ENCODE measurements at regions not wholly inside any gene's neighbourhood (a gene's known extent, or its start where the extent isn't known, plus 50 kb on each side); places are given as distances from the start of the nearest gene placed in this dataset.

- H3K36me3 ChIP-seq = no peaks in the 10 kb centered on the region
- TF ChIP-seq CTCF (IDR thresholded peaks at IDR 0.05) (no peak), EP300 (IDR thresholded peaks at IDR 0.05) (no peak), POLR2A (IDR thresholded peaks at IDR 0.05) (no peak)
- WGBS, 3 donors = 12 to 25% (median 13%) methylated on average over 10 of the region's 10 CpGs
- no peaks in the 10 kb centered on the region for H3K4me1 ChIP-seq (ENCODE audit: insufficient read depth)
- no peaks in the 10 kb centered on the region for H3K27me3 ChIP-seq
- intact Hi-C loops (cut with DNase I) = no loop called here
- no peak for DNase-seq
- no peak overlapping the region for H3K4me3 ChIP-seq
- H3K9me3 ChIP-seq = no peaks in the 10 kb centered on the region
- no peak overlapping the region for H3K27ac ChIP-seq
Observed at GRCh38 chr1:29584776-29585175, 348.5 kb downstream of the PTPRU start.

- no peak for TF ChIP-seq CTCF (IDR thresholded peaks at IDR 0.05)
- no peak for TF ChIP-seq EP300 (IDR thresholded peaks at IDR 0.05)
- TF ChIP-seq POLR2A (IDR thresholded peaks at IDR 0.05) = no peak
- WGBS, 3 donors = 44 to 69% (median 44%) methylated on average over 3 of the region's 3 CpGs
- Histone ChIP-seq H3K36me3 (no peaks in the 10 kb centered on the region), H3K4me1 (ENCODE audit: insufficient read depth) (no peaks in the 10 kb centered on the region), H3K27ac (no peak overlapping the region), H3K4me3 (no peak overlapping the region), H3K9me3 (no peaks in the 10 kb centered on the region), H3K27me3 (no peaks in the 10 kb centered on the region)
- intact Hi-C loops (cut with DNase I) = no loop called here
- no peak for DNase-seq
Observed at GRCh38 chr1:29584362-29584761, 348.0 kb downstream of the PTPRU start.

GRCh38 chr1:29583727-29584126 lies 347.4 kb downstream of the PTPRU start:
- H3K9me3 ChIP-seq = no peaks in the 10 kb centered on the region
- H3K4me3 ChIP-seq = no peak overlapping the region
- no peak for DNase-seq
- intact Hi-C loops (cut with DNase I) = no loop called here
- H3K27me3 ChIP-seq = no peaks in the 10 kb centered on the region
- H3K27ac ChIP-seq = no peak overlapping the region
- H3K36me3 ChIP-seq = no peaks in the 10 kb centered on the region
- no peak for TF ChIP-seq EP300 (IDR thresholded peaks at IDR 0.05)
- TF ChIP-seq CTCF (IDR thresholded peaks at IDR 0.05) = no peak
- TF ChIP-seq POLR2A (IDR thresholded peaks at IDR 0.05) = no peak
- 78 to 87% (median 84%) methylated on average over 5 of the region's 5 CpGs for WGBS, 3 donors
- H3K4me1 ChIP-seq (ENCODE audit: insufficient read depth) = no peaks in the 10 kb centered on the region

GRCh38 chr1:29581256-29581655 lies 344.9 kb downstream of the PTPRU start:
- no peak overlapping the region for H3K4me3 ChIP-seq
- WGBS, 3 donors = 48 to 57% (median 49%) methylated on average over 4 of the region's 4 CpGs
- TF ChIP-seq POLR2A (IDR thresholded peaks at IDR 0.05) = no peak
- TF ChIP-seq EP300 (IDR thresholded peaks at IDR 0.05) = no peak
- no peak for TF ChIP-seq CTCF (IDR thresholded peaks at IDR 0.05)
- no peak overlapping the region for H3K27ac ChIP-seq
- no peak for DNase-seq
- no peaks in the 10 kb centered on the region for H3K27me3 ChIP-seq
- no peaks in the 10 kb centered on the region for H3K9me3 ChIP-seq
- H3K4me1 ChIP-seq (ENCODE audit: insufficient read depth) = no peaks in the 10 kb centered on the region
- no peaks in the 10 kb centered on the region for H3K36me3 ChIP-seq
- intact Hi-C loops (cut with DNase I) = no loop called here

All from ovary (tissue), 7 donors.